ENCODE measurements at regions not wholly inside any gene's neighbourhood (a gene's known extent, or its start where the extent isn't known, plus 50 kb on each side); places are given as distances from the start of the nearest gene placed in this dataset.

- ChIA-PET POLR2A (interaction anchor here (0.5 kb wide), 1 partner anchor 548 kb away, joined by 4 read pairs; the partner anchor contains the start of gene SETBP1), CTCF (no interaction called here)
- ATAC-seq (ENCODE audit: low read depth) (no peak), DNase-seq (no peak)
- H3K9me3 Mint-ChIP-seq = no peaks in the 10 kb centered on the region
- H3K27me3 Mint-ChIP-seq = no peaks in the 10 kb centered on the region
- no peak for TF ChIP-seq CTCF (IDR thresholded peaks at IDR 0.05)
- H3K4me1 Mint-ChIP-seq = no peaks in the 10 kb centered on the region
- H3K27ac Mint-ChIP-seq = no peak overlapping the region
- no peaks in the 10 kb centered on the region for H3K36me3 Mint-ChIP-seq (ENCODE audit: low read depth)
- intact Hi-C loops (cut with micrococcal nuclease) = no loop called here
- H3K4me3 Mint-ChIP-seq = no peak overlapping the region
These were observed 386.4 kb upstream of the SLC14A2 start for GRCh38 chr18:45228796-45229388.

- ATAC-seq (ENCODE audit: low read depth) (no peak), DNase-seq (no peak)
- ChIA-PET POLR2A (no interaction called here), CTCF (no interaction called here)
- H3K4me3 Mint-ChIP-seq = no peak overlapping the region
- H3K4me1 Mint-ChIP-seq = no peaks in the 10 kb centered on the region
- H3K27me3 Mint-ChIP-seq = no peaks in the 10 kb centered on the region
- H3K27ac Mint-ChIP-seq = no peak overlapping the region
- no peaks in the 10 kb centered on the region for H3K9me3 Mint-ChIP-seq
- no peak for TF ChIP-seq CTCF (IDR thresholded peaks at IDR 0.05)
- intact Hi-C loops (cut with micrococcal nuclease) = no loop called here
- no peaks in the 10 kb centered on the region for H3K36me3 Mint-ChIP-seq (ENCODE audit: low read depth)
These were observed 383.7 kb upstream of the SLC14A2 start for GRCh38 chr18:45231617-45232016.

GRCh38 chr18:45232061-45232460 lies 383.2 kb upstream of the SLC14A2 start:
- H3K4me1 Mint-ChIP-seq = no peaks in the 10 kb centered on the region
- no peaks in the 10 kb centered on the region for H3K27me3 Mint-ChIP-seq
- no peak overlapping the region for H3K4me3 Mint-ChIP-seq
- no peak for ATAC-seq (ENCODE audit: low read depth)
- H3K9me3 Mint-ChIP-seq = no peaks in the 10 kb centered on the region
- intact Hi-C loops (cut with micrococcal nuclease) = no loop called here
- POLR2A ChIA-PET = no interaction called here
- TF ChIP-seq CTCF (IDR thresholded peaks at IDR 0.05) = no peak
- no peak overlapping the region for H3K27ac Mint-ChIP-seq
- no peak for DNase-seq
- no peaks in the 10 kb centered on the region for H3K36me3 Mint-ChIP-seq (ENCODE audit: low read depth)
- CTCF ChIA-PET = no interaction called here

GRCh38 chr18:45236676-45237075 lies 378.6 kb upstream of the SLC14A2 start:
- ATAC-seq (ENCODE audit: low read depth) (no peak), DNase-seq (no peak)
- no peak for TF ChIP-seq CTCF (IDR thresholded peaks at IDR 0.05)
- H3K27me3 Mint-ChIP-seq = peaks cover 5% of the 10 kb centered on the region
- no peak overlapping the region for H3K27ac Mint-ChIP-seq
- ChIA-PET POLR2A (no interaction called here), CTCF (no interaction called here)
- no peaks in the 10 kb centered on the region for H3K4me1 Mint-ChIP-seq
- no peaks in the 10 kb centered on the region for H3K36me3 Mint-ChIP-seq (ENCODE audit: low read depth)
- no peak overlapping the region for H3K4me3 Mint-ChIP-seq
- intact Hi-C loops (cut with micrococcal nuclease) = no loop called here
- H3K9me3 Mint-ChIP-seq = no peaks in the 10 kb centered on the region

- no peak overlapping the region for H3K27ac Mint-ChIP-seq
- ChIA-PET POLR2A (no interaction called here), CTCF (no interaction called here)
- no peaks in the 10 kb centered on the region for H3K4me1 Mint-ChIP-seq
- TF ChIP-seq CTCF (IDR thresholded peaks at IDR 0.05) = no peak
- H3K4me3 Mint-ChIP-seq = no peak overlapping the region
- intact Hi-C loops (cut with micrococcal nuclease) = no loop called here
- peaks cover 5% of the 10 kb centered on the region for H3K27me3 Mint-ChIP-seq
- ATAC-seq (ENCODE audit: low read depth) (no peak), DNase-seq (no peak)
- H3K36me3 Mint-ChIP-seq (ENCODE audit: low read depth) = no peaks in the 10 kb centered on the region
- H3K9me3 Mint-ChIP-seq = no peaks in the 10 kb centered on the region
These were observed 377.8 kb upstream of the SLC14A2 start for GRCh38 chr18:45237343-45238098.
